Activated naive CD4-positive, alpha-beta T cell treated with anti-CD3 and anti-CD28 coated beads, Interleukin-2, amount 50 U/mL, for 72 hours (primary cell): ENCODE measurements at regions not wholly inside any gene's neighbourhood (a gene's known extent, or its start where the extent isn't known, plus 50 kb on each side); places are given as distances from the start of the nearest gene placed in this dataset.
A peak's percentile ranks its signal among the peaks of the same experiment; 100 is the strongest.
"Not testable (repeated sequence)": the region's sequence is repeated elsewhere in the genome, so short reads cannot be mapped to it uniquely, and the experiment has no call there.

Experiments
- ATAC-seq, 2 donors: fragments of 150-1000 bp; cut with Tn5 transposase; 2 replicates each; pipeline ENCODE4 v1.10.0; 2021; ENCODE audit warnings: mild to moderate bottlenecking in 2 of 2, moderate library complexity in 2 of 2
- DNase-seq, 2 donors: peaks; one replicate each; pipeline ENCODE4 v3.0.0; 2021 to 2022; ENCODE audit warnings: low spot score in 2 of 2
- H3K27ac Mint-ChIP-seq, 2 donors: one replicate each; pipeline ENCODE4 v1.8.0; 2022; ENCODE audit warnings: mild to moderate bottlenecking in 2 of 2, mixed read lengths in 2 of 2
- H3K36me3 Mint-ChIP-seq, 2 donors: one replicate each; pipeline ENCODE4 v1.8.0; 2022; ENCODE audit warnings: mixed read lengths in 2 of 2
- H3K9me3 Mint-ChIP-seq, 2 donors: one replicate each; pipeline ENCODE4 v1.8.0; 2022; ENCODE audit warnings: mixed read lengths in 2 of 2

- Mint-ChIP-seq H3K9me3 (peaks cover 6 to 17% of the 10 kb centered on the region in 2 donors), H3K27ac (no peak overlapping the region), H3K36me3 (peaks cover 0 to 22% of the 10 kb centered on the region in 2 donors)
- DNase-seq: no peak
- no peak for ATAC-seq
Observed at GRCh38 chr6:170206851-170207431, 83.9 kb downstream of the DLL1 start.

DNA sequence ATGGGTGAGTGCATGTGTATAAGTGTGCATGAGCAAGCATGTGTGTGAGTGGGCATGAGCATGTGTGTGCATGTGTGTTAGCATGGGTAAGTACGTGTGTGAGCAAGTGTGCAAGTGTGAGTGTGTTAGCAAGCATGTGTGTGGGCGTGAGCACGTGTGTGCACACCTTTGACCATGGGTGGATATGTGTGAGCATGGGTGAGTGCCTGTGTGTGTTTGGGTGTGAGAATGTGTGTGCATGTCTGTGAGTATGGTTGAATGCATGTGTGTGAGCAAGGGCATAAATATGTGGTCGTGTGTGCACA, 84.6 kb downstream of the DLL1 start:
- ATAC-seq (no peak), DNase-seq (no peak)
- Mint-ChIP-seq H3K9me3 (peaks cover 6 to 17% of the 10 kb centered on the region in 2 donors), H3K27ac (no peak overlapping the region), H3K36me3 (peaks cover 0 to 22% of the 10 kb centered on the region in 2 donors)

GRCh38 chr6:170205534-170206316, 85.2 kb downstream of the DLL1 start:
- ATAC-seq (no peak), DNase-seq (no peak)
- H3K36me3 Mint-ChIP-seq: peaks cover 0 to 22% of the 10 kb centered on the region in 2 donors
- H3K9me3 Mint-ChIP-seq: peaks cover 6 to 17% of the 10 kb centered on the region in 2 donors
- peak overlapping the region in 1 of 2 donors; percentile 7 for H3K27ac Mint-ChIP-seq

DNA sequence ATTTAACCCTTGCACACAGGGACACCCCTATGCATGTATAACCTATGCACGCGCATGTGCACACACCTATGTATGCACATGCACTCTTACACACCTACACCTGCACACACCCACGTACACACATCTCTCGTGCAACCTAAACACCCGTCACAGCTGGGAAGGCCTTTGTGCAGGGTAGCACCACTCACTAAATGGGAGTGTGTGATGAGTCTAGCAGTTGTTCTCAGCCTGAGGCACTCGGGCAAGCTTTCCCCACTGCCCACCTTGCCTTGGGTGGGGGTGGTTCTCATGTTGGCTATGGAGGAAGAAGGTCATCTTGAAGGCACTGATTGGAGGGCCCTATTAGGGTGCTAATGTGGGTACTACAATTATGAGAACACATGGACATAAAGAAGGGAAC, 85.8 kb downstream of the DLL1 start:
- peaks cover 0 to 22% of the 10 kb centered on the region in 2 donors for H3K36me3 Mint-ChIP-seq
- ATAC-seq: no peak
- H3K9me3 Mint-ChIP-seq: peaks cover 6 to 17% of the 10 kb centered on the region in 2 donors
- no peak for DNase-seq
- H3K27ac Mint-ChIP-seq: peak overlapping the region in 1 of 2 donors; percentile 7

GRCh38 chr6:170203212-170203611, 87.7 kb downstream of the DLL1 start:
- no peak overlapping the region for H3K27ac Mint-ChIP-seq
- ATAC-seq (no peak), DNase-seq (no peak)
- peaks cover 6 to 17% of the 10 kb centered on the region in 2 donors for H3K9me3 Mint-ChIP-seq
- H3K36me3 Mint-ChIP-seq: peaks cover 0 to 22% of the 10 kb centered on the region in 2 donors

GRCh38 chr6:170202416-170203135, 88.3 kb downstream of the DLL1 start:
- Mint-ChIP-seq H3K36me3 (peaks cover 0 to 22% of the 10 kb centered on the region in 2 donors), H3K27ac (no peak overlapping the region), H3K9me3 (peaks cover 6 to 17% of the 10 kb centered on the region in 2 donors)
- no peak for ATAC-seq
- no peak for DNase-seq

- ATAC-seq (no peak), DNase-seq (no peak)
- Mint-ChIP-seq H3K27ac (no peak overlapping the region), H3K9me3 (peaks cover 6 to 28% of the 10 kb centered on the region in 2 donors), H3K36me3 (peaks cover 0 to 30% of the 10 kb centered on the region in 2 donors)
Observed at GRCh38 chr6:170201361-170201760, 89.5 kb downstream of the DLL1 start.

- DNase-seq (no peak), ATAC-seq (no peak)
- Mint-ChIP-seq H3K9me3 (peaks cover 13 to 33% of the 10 kb centered on the region in 2 donors), H3K27ac (no peak overlapping the region), H3K36me3 (peaks cover 8 to 38% of the 10 kb centered on the region in 2 donors)
Observed at GRCh38 chr6:170200458-170200891, 90.4 kb downstream of the DLL1 start.

DNA sequence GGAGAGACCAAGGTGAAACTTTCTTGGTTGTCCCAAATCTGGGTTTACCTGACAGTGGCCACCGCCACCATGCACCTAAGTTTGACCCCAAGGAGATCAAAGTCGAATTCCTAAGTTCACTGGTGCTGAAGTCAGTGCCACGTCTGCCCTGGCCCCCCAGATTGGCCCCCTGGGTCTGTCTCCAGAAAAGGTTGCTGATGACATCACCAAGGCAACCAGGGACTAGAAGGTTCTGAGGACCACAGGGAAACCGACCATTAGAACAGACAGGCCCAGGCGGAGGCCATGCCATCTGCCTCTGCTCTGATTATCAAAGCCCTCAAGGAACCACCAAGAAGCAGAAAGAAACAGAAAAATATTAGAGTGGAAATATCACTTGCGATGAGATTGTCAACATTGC, 91.2 kb downstream of the DLL1 start:
- DNase-seq (no peak), ATAC-seq (no peak)
- Mint-ChIP-seq H3K27ac (no peak overlapping the region), H3K36me3 (peaks cover 15 to 44% of the 10 kb centered on the region in 2 donors), H3K9me3 (peaks cover 19 to 40% of the 10 kb centered on the region in 2 donors)

DNA sequence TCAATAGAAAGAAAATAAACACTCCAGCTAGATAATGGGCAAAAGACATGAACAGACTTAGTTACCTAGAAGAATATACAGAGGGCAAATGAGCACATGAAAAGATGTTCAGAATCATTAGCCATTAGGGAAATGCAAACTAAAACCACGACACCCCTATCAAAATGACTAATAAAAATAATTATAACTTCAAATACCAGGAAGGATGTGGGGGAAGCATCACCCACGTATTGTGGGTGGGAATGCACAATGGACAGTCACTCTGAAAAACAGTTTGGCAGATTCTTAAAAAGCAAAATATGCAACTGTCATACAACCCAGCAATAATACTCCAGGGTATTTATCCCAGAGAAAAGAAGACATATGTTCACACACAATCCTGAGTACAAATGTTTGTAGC, 92.6 kb downstream of the DLL1 start:
- DNase-seq (no peak), ATAC-seq (no peak)
- H3K9me3 Mint-ChIP-seq: peaks cover 29 to 44% of the 10 kb centered on the region in 2 donors
- peaks cover 27 to 45% of the 10 kb centered on the region in 2 donors for H3K36me3 Mint-ChIP-seq
- no peak overlapping the region for H3K27ac Mint-ChIP-seq

GRCh38 chr6:170193326-170193821, 97.5 kb downstream of the DLL1 start:
- DNase-seq (no peak), ATAC-seq (no peak)
- H3K27ac Mint-ChIP-seq: no peak overlapping the region
- H3K36me3 Mint-ChIP-seq: peaks cover 30 to 33% of the 10 kb centered on the region in 2 donors
- peaks cover 25 to 34% of the 10 kb centered on the region in 2 donors for H3K9me3 Mint-ChIP-seq

DNA sequence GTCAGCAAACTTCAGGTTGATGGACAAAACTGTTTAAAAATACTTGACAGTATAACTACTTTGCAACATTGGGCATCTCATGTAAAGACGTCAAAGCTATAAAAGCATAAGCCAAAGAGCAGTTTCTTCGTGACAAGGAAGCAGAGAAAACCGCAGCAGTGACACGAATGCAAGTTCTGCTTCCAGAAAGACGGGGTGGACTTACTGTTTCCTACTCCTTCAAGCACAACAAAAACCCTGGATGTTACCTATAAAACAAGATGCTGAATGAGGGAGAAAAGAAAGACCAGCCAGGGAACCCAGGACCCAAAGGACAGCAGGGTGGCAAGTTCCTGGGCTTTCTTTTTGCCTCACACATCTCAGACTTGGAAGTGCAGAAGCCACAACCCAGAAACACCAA, 98.0 kb downstream of the DLL1 start:
- no peak for ATAC-seq
- H3K36me3 Mint-ChIP-seq: peaks cover 30 to 33% of the 10 kb centered on the region in 2 donors
- DNase-seq: no peak
- H3K27ac Mint-ChIP-seq: no peak overlapping the region
- peaks cover 25 to 34% of the 10 kb centered on the region in 2 donors for H3K9me3 Mint-ChIP-seq

DNA sequence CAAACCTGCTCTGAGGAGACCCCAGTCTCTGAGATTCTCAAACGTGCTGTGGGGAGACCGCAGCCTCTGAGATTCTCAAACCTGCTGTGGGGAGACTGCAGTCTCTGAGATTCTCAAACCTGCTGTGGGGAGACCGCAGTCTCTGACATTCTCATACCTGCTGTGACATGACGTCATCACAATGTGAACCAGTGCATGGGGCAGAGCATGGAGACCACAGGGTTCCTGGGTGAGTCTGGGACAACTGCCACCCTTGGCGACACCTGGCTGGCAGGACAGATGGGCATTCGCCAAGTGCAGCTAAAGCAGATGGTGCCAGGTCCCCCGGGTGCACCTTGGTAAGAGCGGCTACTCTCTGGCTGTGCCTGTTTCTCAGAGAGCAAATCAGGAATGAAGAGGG, 98.8 kb downstream of the DLL1 start:
- DNase-seq, H3K27ac Mint-ChIP-seq, ATAC-seq: not testable (repeated sequence)
- H3K9me3 Mint-ChIP-seq: peaks cover 25 to 31% of the 10 kb centered on the region in 2 donors
- H3K36me3 Mint-ChIP-seq: peaks cover 30 to 32% of the 10 kb centered on the region in 2 donors

GRCh38 chr6:170190046-170190445, 100.8 kb downstream of the DLL1 start:
- DNase-seq: no peak
- Mint-ChIP-seq H3K36me3 (peaks cover 12 to 18% of the 10 kb centered on the region in 2 donors), H3K9me3 (peaks cover 14% of the 10 kb centered on the region in 2 donors), H3K27ac (no peak overlapping the region)
- ATAC-seq: no peak

- H3K27ac Mint-ChIP-seq: no peak overlapping the region
- no peak for ATAC-seq
- H3K9me3 Mint-ChIP-seq: peaks cover 8% of the 10 kb centered on the region in 2 donors
- no peak for DNase-seq
- H3K36me3 Mint-ChIP-seq: peaks cover 8 to 12% of the 10 kb centered on the region in 2 donors
Observed at GRCh38 chr6:170189236-170189635, 101.6 kb downstream of the DLL1 start.

DNA sequence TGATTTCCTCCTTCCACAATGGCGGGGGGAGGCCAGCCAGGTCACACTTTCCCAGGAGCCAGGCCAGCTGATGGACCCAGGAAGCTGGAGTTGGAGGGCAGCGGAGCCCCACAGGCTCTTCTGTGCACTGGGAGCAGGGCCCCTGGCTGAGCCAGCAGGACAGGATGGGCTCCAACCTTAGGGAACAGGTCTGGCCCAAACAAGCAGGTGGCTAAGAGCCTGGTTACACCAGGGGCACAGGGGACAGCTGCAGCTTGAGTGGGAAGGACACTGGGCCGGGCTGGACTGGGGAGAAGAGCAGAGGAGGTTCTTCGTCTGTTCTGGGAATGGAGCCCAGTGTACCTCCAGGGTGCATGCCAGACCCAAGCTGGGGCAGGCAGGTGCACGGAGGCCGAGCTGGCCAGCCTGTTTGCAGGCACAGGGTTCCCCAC, 102.3 kb downstream of the DLL1 start:
- no peak for ATAC-seq
- Mint-ChIP-seq H3K36me3 (peaks cover 1 to 6% of the 10 kb centered on the region in 2 donors), H3K27ac (no peak overlapping the region), H3K9me3 (peaks cover 3 to 4% of the 10 kb centered on the region in 2 donors)
- DNase-seq: peak in 1 of 2 donors; percentile 0
